ENCODE measurements at regions not wholly inside any gene's neighbourhood (a gene's known extent, or its start where the extent isn't known, plus 50 kb on each side); places are given as distances from the start of the nearest gene placed in this dataset.

GRCh38 chr18:68429111-68429510 lies 285.8 kb downstream of the TMX3 start:
- H3K4me3 ChIP-seq (ENCODE audit: low read depth, low read length), result no peak overlapping the region
- no peak for TF ChIP-seq CTCF (IDR thresholded peaks at IDR 0.05; ENCODE audit: control insufficient read depth, extremely low read depth, insufficient read depth)
- no peak for DNase-seq (ENCODE audit: low read depth)

GRCh38 chr18:68428661-68429060 lies 286.2 kb downstream of the TMX3 start:
- no peak overlapping the region for H3K4me3 ChIP-seq (ENCODE audit: low read depth, low read length)
- no peak for DNase-seq (ENCODE audit: low read depth)
- TF ChIP-seq CTCF (IDR thresholded peaks at IDR 0.05; ENCODE audit: control insufficient read depth, extremely low read depth, insufficient read depth), result no peak

GRCh38 chr18:68427951-68428401 lies 286.9 kb downstream of the TMX3 start:
- TF ChIP-seq CTCF (IDR thresholded peaks at IDR 0.05; ENCODE audit: control insufficient read depth, extremely low read depth, insufficient read depth), result no peak
- no peak for DNase-seq (ENCODE audit: low read depth)
- no peak overlapping the region for H3K4me3 ChIP-seq (ENCODE audit: low read depth, low read length)

- TF ChIP-seq CTCF (IDR thresholded peaks at IDR 0.05; ENCODE audit: control insufficient read depth, extremely low read depth, insufficient read depth), result no peak
- DNase-seq (ENCODE audit: low read depth), result no peak
- H3K4me3 ChIP-seq (ENCODE audit: low read depth, low read length), result no peak overlapping the region
These were observed 288.1 kb downstream of the TMX3 start for GRCh38 chr18:68426731-68427315.

GRCh38 chr18:68418881-68419280 lies 296.0 kb downstream of the TMX3 start:
- DNase-seq (ENCODE audit: low read depth), result no peak
- TF ChIP-seq CTCF (IDR thresholded peaks at IDR 0.05; ENCODE audit: control insufficient read depth, extremely low read depth, insufficient read depth), result no peak

GRCh38 chr18:68418226-68418868 lies 296.6 kb downstream of the TMX3 start:
- no peak for DNase-seq (ENCODE audit: low read depth)
- no peak for TF ChIP-seq CTCF (IDR thresholded peaks at IDR 0.05; ENCODE audit: control insufficient read depth, extremely low read depth, insufficient read depth)
- no peak overlapping the region for H3K4me3 ChIP-seq (ENCODE audit: low read depth, low read length)

More at GRCh38 chr18:68418881-68419280, 296.0 kb downstream of the TMX3 start:
- H3K4me3 ChIP-seq (ENCODE audit: low read depth, low read length), result no peak overlapping the region

- DNase-seq (ENCODE audit: low read depth), result no peak
- H3K4me3 ChIP-seq (ENCODE audit: low read depth, low read length), result no peak overlapping the region
- no peak for TF ChIP-seq CTCF (IDR thresholded peaks at IDR 0.05; ENCODE audit: control insufficient read depth, extremely low read depth, insufficient read depth)
These were observed 297.1 kb downstream of the TMX3 start for GRCh38 chr18:68417826-68418225.
